CD4-positive, alpha-beta T cell treated with Interleukin-17A for 4 hours (primary cell): ENCODE measurements at regions not wholly inside any gene's neighbourhood (a gene's known extent, or its start where the extent isn't known, plus 50 kb on each side); places are given as distances from the start of the nearest gene placed in this dataset.
"Not testable (repeated sequence)": the region's sequence is repeated elsewhere in the genome, so short reads cannot be mapped to it uniquely, and the experiment has no call there.

Source experiments
- DNase-seq: peaks from one replicate; pipeline ENCODE4 v3.0.0-alpha.2; 2020; ENCODE audit warnings: mixed read lengths

DNA sequence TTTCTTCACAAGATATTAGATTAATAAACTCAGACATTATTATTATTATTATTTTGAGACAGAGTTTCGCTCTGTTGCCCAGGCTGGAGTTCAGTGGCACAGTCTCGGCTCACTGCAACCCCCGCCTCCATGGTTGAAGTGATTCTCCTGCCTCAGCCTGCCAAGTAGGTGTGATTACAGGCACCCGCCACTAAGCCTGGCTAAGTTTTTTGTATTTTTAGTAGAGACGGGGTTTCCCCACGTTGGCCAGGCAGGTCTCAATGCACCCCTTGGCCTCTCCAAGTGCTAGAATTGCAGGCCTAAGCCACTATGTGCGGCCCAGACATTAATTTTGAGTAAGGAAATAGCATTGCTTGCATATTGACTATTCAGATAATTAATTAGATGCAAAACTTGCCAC is 554.9 kb upstream of the LRFN5 start:
- DNase-seq = no peak

DNA sequence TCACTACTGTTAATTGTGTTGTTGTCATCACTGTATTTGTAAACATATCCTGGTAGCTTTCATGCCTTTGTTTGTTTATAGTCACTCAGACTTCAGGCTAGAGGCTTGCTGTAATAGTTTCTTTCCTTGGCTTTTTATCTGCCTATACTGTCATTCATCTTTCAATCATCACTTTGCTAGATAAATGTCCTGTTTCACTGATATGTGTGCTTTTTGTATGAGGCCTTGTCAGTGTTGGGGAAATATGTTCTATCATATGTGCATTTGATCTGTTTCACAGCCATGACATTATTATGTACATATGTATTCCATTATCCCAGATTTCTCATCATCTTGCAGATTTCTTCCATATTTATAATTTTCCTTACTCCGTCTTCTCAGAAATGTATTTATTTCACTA is 558.9 kb upstream of the LRFN5 start:
- no peak for DNase-seq

DNA sequence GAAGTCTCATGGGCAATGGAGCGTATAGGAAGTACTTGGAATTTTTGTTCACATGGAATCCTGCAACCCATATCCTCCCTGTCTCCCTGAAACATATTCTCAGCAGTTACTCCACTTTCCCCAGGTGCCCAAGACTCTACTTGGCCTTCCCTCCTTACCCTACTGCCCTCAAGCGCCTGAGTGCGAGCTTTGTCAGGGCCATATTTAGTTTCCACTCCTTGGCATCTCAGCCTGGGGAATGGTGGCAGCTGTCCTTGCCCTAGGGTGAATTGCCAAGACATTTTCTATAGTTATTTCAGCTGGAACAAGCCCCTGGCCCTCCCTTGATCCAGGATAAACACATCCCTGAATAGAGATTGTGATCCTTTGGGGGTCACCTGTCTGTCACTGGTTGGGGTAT is 569.3 kb upstream of the LRFN5 start:
- no peak for DNase-seq

DNA sequence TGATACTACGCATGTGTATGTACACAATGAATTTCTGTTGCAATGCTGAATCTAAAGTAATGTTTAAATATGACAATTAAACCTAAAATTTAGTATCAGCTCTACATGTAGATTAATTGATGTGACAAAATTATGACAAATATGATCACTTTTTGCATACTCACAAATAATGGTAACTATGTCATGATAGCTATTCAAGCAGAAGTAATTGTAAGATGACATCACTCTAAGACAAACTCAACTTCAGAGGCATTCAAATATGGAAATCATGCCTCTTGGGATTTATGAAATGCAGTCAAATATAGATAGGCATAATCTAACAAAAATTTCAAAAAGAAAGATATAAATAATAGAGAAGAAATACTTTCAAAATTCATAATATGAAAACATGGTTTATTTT is 571.7 kb upstream of the LRFN5 start:
- DNase-seq = no peak

DNA sequence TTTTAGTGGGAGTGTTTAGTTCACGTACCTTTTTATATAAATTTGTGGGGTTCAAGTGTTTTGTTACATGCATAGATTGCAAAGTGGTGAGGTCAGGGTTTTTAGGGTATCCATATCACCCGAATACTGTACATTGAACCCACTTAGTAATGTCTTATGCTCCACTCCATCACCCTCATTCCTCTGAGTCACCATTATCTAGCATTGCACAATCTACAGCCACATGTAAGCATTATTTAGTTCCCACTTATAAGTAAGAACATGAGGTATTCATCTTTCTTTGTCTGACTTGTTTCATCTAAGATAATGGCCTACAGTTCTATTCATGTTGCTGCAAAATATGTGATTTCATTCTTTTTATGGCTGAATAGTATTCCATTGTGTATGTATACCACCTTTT is 583.7 kb upstream of the LRFN5 start:
- DNase-seq = no peak

DNA sequence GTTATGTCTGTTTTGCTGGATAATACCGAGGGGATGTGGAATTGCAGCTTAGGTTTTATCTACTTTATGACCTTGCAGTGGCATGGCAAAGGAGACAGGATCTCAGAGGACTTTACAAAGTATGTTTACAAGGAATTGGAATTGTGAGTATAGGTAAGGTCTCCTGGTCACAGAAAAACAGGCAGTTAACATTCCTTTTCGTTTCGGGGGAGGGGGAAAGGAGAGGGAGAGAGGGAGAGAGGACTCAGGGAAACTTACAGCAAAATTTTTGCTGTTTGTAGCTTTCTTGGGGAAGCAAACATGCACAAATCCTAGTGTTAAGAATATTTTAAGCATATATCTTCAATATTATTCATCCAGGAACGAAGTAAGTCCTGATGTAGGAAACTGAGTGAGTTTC is 590.5 kb upstream of the LRFN5 start:
- DNase-seq = no peak

DNA sequence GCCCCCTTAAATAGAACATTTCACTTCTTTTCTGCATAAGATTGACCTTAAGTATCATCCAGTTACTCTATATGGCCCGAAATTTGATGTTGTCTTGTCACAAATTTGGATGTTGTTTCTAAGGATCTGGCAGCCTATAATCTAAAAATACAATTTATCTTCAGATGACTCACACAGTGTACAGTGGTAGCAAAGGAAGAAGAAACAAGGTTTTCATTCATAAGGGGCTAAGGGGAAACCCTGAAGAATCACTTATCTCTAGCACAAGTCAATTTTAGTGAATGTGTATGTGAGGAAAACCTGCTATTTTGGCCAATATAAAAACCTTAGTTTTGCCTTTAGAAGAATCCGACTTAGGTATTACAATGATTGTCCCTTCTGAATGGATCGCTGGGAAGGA is 606.3 kb upstream of the LRFN5 start:
- no peak for DNase-seq

DNA sequence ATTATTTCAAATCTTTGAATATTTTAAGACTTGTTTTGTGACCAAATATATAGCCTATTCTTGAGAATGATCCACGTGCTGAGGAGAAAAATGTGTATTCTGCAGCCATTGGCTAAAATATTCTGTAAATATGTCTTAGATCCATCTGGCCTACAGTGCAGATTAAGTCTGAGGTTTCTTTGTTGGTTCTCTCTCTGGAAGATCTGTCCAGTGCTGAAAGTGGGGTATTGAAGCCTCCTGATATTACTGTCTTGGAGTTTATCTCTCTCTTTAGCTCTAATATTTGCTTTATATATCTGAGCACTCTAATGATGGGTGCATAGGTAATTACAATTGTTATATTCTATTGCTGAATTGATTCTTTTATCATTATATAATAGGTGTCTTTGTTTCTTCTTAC is 617.4 kb upstream of the LRFN5 start:
- no peak for DNase-seq

DNA sequence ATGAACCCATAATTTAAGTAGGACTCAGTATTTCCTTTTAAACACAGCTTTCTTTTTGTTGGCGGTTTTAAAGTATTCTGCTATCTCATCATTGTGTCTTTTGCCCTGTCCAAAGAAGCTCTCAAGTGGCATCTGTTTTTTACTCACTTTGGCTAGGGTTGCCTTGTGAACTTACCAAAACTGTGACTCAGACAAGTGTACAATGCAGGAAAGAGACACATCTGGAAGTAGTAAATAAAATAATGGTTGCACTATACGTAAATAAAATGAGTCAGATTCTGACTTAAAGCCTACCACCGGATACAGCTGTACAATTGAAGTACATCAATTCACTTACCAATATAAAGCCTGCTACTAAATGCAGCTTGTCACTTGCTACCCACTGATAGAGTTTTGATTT is 619.2 kb upstream of the LRFN5 start:
- no peak for DNase-seq

DNA sequence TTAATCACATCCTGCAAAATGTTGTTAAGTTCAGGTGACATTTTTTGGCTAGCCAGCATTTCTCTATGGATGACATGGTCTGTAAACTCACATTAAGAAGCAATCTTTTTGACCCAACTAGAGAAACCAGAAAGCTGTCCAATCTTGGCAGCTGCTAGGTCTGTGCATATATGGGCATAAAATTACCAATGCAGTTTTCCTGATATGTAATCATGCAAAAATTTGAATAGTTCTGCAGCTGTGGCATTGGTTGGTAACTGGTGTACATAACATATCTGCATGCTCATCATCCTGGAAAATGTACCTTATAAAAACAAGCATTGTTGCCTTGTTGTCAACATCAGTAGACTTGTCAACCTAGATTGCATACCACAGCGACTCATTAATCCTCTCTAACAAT is 620.0 kb upstream of the LRFN5 start:
- DNase-seq = no peak

DNA sequence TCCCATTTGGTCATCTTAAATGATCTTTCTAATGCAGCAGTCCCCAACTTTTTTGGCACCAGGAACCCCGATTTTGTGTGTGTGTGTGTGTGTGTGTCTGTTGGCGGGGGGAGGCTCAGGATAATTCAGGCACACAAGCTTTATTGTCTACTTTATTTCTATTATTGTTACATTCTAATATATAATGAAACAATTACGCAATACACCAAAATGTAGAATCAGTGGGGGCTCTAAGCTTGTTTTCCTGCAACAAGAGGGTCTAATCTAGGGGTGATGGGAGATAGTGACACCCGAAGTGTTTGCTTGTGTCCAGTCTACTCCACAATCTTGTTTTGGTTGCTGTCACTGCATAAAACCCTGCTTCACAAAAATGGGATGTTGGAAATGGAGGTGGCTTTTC is 621.1 kb upstream of the LRFN5 start:
- DNase-seq = no peak

DNA sequence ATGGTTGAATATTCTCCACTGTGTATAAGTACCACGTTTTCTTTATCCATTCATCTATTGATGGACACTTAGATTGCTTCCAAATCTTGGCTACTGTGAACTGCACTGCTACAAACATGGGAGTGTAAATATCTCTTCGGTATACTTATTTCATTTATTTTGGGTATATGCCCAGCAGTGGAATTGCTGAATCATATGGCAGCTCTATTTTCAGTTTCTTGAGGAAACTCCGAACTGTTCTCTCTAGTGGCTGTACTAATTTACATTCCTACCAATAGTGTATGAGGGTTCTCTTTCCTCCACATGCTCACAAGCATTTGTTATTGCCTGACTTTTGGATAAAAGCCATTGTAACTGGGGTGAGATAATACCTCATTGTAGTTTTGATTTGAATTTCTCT is 623.1 kb upstream of the LRFN5 start:
- no peak for DNase-seq

DNA sequence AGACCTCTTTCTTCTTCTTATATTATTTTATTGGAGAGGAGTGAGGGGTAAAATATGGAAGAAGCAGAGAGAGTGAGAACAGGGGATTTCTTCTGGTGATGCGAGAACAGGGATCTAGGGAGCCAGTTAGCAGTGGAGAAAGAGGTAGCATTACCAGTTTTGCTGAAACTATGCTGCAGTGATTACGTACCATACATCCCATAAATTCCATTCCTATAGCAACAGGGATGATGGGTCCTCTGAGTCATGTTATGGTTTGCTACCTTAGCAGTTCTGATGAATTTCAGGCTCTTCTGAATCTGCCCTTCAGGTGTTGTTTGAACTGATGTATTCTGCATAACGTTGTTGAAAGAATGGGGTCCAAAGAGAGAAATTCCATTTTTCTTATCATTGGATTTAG is 625.4 kb upstream of the LRFN5 start:
- no peak for DNase-seq

DNA sequence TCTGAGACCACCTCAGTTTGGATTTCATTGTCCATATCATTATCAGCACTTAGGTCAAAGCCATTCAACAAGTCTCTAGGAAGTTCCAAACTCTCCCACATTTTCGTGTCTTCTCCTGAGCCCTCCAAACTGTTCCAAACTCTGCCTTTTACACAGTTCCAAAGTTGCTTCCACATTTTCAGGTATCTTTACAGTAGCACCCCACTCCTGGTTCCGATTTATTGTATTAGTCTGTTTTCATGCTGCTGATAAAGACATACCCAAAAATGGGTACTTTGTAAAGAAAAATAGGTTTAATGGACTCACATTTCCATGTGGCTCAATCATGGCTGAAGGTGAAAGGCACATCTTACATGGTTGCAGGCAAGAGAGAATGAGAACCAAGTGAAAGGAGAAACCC is 646.4 kb upstream of the LRFN5 start:
- DNase-seq = not testable (repeated sequence)

DNA sequence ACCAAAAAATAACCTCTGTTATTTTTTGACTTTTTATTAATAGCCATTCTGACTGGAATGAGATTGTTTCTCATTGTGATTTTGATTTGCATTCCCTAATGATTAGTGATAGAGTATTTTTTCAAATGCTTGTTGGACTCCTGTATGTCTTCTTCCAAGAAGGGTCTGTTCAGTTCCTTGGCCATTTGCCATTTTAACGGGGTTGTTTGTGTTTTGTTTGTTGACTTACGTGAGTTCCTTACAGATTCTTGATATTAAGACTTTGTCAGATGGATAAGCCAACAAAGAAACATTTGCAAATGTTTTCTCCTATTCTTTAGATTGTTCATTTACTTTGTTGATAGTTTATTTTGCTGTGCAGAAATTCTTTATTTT is 651.6 kb upstream of the LRFN5 start:
- no peak for DNase-seq

DNA sequence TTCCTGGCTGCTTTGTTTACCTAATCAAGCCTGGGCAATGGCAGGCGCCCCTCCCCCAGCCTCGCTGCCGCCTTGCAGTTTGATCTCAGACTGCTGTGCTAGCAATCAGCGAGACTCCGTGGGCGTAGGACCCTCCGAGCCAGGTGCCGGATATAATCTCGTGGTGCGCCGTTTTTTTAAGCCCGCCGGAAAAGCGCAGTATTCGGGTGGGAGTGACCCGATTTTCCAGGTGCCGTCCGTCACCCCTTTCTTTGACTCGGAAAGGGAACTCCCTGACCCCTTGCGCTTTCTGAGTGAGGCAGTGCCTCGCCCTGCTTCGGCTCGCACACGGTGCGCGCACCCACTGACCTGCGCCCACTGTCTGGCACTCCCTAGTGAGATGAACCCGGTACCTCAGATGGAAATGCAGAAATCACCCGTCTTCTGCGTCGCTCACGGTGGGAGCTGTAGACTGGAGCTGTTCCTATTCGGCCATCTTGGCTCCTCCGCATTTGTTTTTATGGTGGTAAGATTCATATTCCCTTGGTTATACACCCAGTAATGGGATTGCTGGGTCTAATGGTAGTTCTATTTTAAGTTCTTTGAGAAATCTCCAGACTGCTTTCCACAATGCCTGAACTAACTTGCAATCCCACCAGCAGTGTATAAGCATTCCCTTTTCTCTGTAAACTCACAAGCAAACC is 652.1 kb upstream of the LRFN5 start:
- DNase-seq = not testable (repeated sequence)

DNA sequence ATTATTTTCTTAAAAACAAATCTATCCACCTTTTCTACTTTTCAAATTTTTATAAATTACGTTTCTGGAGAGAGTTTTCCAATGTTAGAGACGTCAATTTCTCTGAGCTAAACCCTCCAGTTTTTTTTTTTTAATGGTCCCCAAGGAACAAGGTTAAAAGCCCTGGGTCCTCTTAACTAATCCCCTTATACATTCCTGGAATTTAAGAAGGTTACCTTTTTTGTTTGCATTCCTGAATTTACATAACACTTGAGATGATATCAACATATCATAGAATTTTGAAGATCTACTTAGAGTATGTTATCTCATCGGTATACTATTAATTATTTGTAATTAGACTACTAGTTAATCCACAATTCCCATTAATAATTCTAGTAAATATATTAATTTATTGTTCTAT is 662.2 kb upstream of the LRFN5 start:
- DNase-seq = no peak

DNA sequence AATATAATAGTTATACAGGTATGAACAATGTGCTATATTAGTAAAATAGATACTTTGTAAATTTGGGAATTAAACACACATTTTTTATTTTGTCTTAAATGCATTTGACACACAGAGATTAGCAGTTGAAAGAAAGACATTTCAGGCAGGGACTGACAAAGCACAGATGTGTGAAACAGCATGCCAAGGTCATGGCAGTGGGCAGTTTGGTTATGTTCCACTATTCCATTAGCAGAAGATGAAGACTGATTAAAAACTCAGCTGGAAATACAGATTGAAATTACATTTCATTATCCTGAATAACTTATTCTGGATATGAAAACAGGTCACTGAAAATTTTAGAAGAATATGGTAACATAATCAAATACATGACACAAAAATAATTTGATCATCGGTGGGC is 669.8 kb upstream of the LRFN5 start:
- no peak for DNase-seq

DNA sequence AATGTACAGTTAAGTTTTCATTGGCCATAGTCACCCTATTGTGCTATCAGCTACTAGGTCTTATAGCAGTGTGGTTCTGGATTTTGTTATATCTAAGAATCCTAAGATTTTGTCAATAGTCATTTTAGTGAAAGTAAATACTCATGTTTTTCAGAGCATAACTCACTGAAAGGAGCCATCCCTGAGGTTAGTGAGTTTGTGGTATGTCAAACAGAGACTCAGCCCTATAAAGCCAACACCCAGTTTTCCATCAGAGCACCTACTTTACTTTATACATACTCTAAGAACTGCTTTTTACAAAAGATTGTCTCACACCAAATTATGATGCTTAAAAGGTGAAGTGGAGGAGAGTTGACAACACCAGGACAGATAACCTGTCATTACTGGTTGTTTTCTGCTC is 686.3 kb upstream of the LRFN5 start:
- DNase-seq = no peak

DNA sequence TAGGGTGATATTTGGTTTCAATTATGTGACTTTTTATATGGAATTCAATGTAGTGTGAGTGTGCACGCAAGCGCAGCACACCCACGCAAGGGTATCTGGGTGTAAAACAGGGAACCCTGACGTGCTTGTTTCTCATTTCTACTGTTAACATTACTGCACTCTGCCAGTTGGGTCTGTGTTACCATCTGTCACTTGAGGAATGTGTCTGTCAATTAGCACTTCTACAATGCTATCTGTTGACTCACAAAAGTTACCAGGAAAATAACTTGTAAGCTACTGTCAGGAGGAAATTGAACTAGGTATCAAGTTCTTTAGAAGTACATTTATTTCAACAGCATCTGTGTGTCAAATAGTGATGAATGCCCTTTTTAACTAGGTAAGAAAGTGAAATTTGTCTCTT is 695.5 kb upstream of the LRFN5 start:
- DNase-seq = no peak

DNA sequence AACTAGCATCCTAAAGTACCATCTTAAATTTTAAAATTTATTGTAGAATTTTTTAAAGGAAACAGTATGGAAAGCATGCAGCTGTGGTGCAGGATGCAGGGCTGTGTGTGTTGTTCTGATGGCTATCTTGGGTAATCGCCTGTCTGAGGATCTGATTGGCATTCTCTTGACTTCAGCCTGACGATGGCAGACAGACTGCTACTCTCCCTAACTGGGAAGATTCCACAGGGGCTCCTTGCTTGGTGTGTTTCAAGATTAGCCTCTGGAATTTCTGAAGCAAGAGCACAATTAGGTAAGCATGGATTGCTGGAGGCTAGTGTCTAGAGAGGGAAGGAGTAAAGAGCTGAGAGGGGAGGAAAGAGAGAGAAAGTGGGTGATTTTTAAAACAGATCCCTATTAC is 696.8 kb upstream of the LRFN5 start:
- DNase-seq = no peak

DNA sequence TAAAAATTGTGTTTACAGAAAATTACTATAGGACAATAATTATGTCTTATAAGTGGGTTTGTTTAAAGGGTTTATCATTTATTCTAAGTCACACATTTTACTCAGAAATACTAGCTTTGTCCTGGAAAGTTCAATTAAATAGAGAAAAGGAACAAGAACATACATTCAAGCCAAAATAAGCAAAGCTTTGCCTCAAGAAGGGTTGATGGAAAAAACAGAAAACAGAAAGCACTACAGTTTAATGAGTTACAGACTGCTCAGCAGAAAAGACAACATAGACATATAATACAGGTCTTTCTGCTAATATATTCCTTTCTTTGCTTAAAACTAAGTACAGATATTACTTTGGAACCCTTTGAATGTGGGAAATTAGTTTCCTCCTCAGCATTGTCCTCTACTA is 703.0 kb upstream of the LRFN5 start:
- DNase-seq = no peak

DNA sequence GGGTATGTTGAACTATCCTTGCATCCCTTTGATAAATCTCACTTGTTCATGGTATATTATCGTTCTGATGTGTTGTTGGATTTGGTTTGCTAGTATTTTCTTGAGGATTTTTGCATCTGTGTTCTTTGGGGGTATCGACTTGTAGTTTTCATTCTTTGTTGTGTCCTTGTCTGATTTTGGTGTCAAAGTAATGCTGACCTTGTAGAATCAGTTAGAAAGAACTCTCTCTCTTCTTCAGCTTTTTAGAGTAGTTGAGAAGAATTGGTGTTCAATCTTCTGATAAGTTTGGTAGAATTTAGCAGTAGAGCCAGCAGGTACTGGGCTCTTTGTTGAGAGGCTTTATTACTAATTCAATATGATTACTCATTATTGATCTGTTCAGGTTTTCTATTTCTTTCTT is 707.2 kb upstream of the LRFN5 start:
- no peak for DNase-seq

DNA sequence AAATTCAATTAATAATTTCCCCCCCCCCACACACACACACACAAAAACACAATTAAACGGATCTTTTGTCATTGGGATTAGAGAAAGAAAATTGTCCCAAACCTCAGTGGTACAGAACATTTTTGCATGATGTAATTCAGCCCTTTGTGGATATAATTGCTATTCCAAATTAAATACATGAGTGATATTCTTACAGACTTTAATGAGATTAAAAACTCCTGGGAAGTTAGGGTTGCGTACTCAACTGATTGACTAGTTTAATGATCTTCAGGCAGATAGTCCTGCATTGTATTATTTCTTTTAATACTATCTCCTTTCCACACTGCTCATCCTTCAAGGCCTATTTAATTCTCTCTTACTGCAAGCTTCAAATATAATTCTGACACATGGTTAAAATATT is 711.8 kb upstream of the LRFN5 start:
- DNase-seq = no peak

DNA sequence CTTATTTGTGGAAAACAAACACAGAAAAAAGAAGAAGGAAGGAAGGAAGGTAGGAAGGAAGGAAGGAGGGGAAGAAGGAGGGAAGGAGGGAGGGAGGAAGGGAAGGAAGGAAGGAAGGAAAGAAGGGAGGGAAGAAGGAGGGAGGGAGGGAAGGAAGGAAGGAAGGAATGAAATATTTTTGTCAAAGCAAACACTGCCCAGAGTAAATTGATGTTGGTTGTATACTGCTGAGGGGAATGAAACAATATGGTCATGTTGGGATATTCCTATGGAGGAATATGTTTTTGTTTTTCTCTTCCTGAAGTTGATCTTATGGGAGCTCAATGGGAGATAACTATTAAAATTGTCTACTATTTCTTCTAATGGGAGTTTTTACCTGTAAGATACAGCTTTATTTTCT is 717.5 kb upstream of the LRFN5 start:
- no peak for DNase-seq

DNA sequence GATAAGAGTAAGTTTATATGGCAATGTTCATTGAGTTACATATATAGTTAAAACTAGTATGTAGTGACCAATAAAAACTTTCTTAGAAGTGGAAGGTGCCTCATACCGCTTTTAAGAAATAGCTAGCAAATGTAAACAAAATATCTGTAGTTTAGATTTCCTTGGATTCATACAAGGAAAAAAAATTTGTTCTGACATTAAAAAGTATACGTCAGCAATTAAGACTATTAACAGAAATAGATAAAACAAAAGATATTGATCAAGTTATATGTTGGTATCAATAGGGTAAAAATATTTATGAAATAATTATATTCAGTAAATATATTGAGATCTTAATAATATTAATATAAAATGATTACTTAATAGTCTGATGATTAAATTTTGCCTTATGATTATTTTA is 718.8 kb upstream of the LRFN5 start:
- no peak for DNase-seq
